ENCODE measurements at regions not wholly inside any gene's neighbourhood (a gene's known extent, or its start where the extent isn't known, plus 50 kb on each side); places are given as distances from the start of the nearest gene placed in this dataset.

DNA sequence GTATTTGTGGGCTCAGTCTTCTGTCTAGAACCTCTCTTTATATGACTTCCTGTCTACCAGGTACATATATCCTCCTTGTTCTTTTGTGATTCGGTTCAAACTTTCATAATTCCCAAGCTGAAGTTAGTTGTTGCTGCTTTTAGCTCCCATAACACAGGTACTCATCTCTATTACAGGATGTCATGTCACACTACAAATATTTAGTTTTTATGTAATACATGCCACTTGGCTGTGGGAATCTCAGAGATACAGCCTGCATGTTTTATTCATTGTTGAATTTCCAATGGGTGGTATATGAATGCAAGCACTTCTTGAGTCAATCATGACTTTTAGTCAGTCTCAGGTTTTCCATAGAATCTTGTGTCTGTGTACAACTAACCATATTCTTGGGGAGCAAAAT, 122.7 kb downstream of the SINHCAF start:
- POLR2A ChIA-PET, result no interaction called here
- CTCF ChIA-PET, result no interaction called here
- TF ChIP-seq FOXM1 (IDR thresholded peaks at IDR 0.05; ENCODE audit: borderline replicate concordance) (no peak), FOXA1 (IDR thresholded peaks at IDR 0.05) (no peak), ZNF384 (IDR thresholded peaks at IDR 0.05) (no peak), BHLHE40 (IDR thresholded peaks at IDR 0.05; ENCODE audit: borderline replicate concordance) (no peak), FOXK2 (IDR thresholded peaks at IDR 0.05) (no peak), ARNT (IDR thresholded peaks at IDR 0.05) (no peak), LEF1 (IDR thresholded peaks at IDR 0.05; ENCODE audit: borderline replicate concordance) (no peak)
- TF ChIP-seq, protein P1, sequence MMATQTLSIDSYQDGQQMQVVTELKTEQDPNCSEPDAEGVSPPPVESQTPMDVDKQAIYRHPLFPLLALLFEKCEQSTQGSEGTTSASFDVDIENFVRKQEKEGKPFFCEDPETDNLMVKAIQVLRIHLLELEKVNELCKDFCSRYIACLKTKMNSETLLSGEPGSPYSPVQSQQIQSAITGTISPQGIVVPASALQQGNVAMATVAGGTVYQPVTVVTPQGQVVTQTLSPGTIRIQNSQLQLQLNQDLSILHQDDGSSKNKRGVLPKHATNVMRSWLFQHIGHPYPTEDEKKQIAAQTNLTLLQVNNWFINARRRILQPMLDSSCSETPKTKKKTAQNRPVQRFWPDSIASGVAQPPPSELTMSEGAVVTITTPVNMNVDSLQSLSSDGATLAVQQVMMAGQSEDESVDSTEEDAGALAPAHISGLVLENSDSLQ (IDR thresholded peaks at IDR 0.05), result no peak
- no peak for DNase-seq (ENCODE audit: extremely low spot score)

DNA sequence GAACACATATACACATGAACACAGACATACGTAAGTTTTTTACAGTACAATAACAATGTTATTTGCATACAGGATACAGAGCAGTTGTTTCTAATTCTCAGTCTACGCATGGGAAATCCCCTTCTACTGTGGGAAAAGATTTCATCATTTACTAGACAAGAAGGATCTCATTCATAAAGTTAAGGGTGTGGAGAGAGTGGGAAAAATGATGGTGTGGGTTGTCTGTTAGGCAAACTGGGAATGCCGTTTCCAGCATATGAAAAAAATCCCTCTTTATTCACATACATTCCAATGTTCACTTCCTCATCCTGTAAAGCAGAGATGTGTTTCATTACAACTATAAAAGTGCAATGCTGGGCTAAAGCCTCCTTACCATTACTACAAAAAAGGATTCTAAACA, 120.9 kb downstream of the SINHCAF start:
- TF ChIP-seq FOXA1 (IDR thresholded peaks at IDR 0.05) (no peak), L3MBTL2 (conservative IDR thresholded peaks at IDR 0.05) (no peak), ZNF384 (IDR thresholded peaks at IDR 0.05) (no peak), LEF1 (IDR thresholded peaks at IDR 0.05; ENCODE audit: borderline replicate concordance) (no peak), ARNT (IDR thresholded peaks at IDR 0.05) (no peak), CTBP1 (IDR thresholded peaks at IDR 0.05; ENCODE audit: borderline replicate concordance) (no peak), FOXM1 (IDR thresholded peaks at IDR 0.05; ENCODE audit: borderline replicate concordance) (no peak), SP1 (IDR thresholded peaks at IDR 0.05) (no peak), BHLHE40 (IDR thresholded peaks at IDR 0.05; ENCODE audit: borderline replicate concordance) (no peak), TARDBP (IDR thresholded peaks at IDR 0.05) (no peak), ELF4 (IDR thresholded peaks at IDR 0.05) (no peak), HDGF (IDR thresholded peaks at IDR 0.05; ENCODE audit: borderline replicate concordance) (no peak), NFRKB (IDR thresholded peaks at IDR 0.05) (no peak), SUZ12 (IDR thresholded peaks at IDR 0.05) (no peak)
- DNase-seq (ENCODE audit: extremely low spot score), result no peak
- CTCF ChIA-PET, result no interaction called here
- POLR2A ChIA-PET, result no interaction called here

DNA sequence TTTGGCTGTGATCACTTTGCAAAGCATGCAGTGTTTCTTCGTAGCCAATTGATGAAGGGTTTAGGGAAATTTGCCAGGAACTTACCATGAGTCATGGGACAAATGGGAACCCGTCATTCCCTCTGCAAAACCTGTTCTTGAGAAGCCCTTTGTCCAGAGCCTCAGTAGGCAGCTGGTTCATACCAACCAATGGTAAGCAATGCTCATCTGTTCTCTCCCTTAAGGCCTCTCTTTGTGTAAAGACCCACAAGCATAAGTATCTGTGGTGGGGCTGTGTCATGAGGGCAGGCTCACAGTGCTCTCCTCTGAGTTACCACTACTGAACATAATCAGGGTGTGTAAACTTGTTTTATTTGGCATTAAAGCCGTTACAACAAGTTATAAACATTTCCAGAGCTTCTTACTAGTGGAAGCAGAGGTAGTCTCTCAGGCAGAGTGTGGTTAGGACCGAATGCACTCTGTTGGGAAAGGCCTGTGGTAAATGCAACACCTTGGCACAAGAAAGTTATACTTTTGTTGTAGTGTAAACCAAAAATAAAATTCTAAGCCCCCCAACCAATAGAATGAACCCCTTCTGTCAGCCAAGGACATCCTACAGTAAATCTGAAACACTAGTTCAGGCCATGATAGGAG, 119.8 kb downstream of the SINHCAF start:
- POLR2A ChIA-PET, result no interaction called here
- CTCF ChIA-PET, result no interaction called here
- DNase-seq (ENCODE audit: extremely low spot score), result no peak
- no peak for TF ChIP-seq FOXA1 (IDR thresholded peaks at IDR 0.05)
- no peak for TF ChIP-seq L3MBTL2 (conservative IDR thresholded peaks at IDR 0.05)
- no peak for TF ChIP-seq FOXK2 (IDR thresholded peaks at IDR 0.05)
- TF ChIP-seq CTBP1 (IDR thresholded peaks at IDR 0.05; ENCODE audit: borderline replicate concordance), result no peak
- TF ChIP-seq SP1 (IDR thresholded peaks at IDR 0.05), result no peak
- TF ChIP-seq NFRKB (IDR thresholded peaks at IDR 0.05), result no peak
- TF ChIP-seq FOXM1 (IDR thresholded peaks at IDR 0.05; ENCODE audit: borderline replicate concordance), result no peak
- no peak for TF ChIP-seq SUZ12 (IDR thresholded peaks at IDR 0.05)
- TF ChIP-seq, protein P1 (IDR thresholded peaks at IDR 0.05), result no peak
- TF ChIP-seq TARDBP (IDR thresholded peaks at IDR 0.05), result no peak
- no peak for TF ChIP-seq ELF4 (IDR thresholded peaks at IDR 0.05)
- no peak for TF ChIP-seq LEF1 (IDR thresholded peaks at IDR 0.05; ENCODE audit: borderline replicate concordance)
- no peak for TF ChIP-seq BHLHE40 (IDR thresholded peaks at IDR 0.05; ENCODE audit: borderline replicate concordance)
- TF ChIP-seq ARNT (IDR thresholded peaks at IDR 0.05), result no peak
- TF ChIP-seq HDGF (IDR thresholded peaks at IDR 0.05; ENCODE audit: borderline replicate concordance), result no peak
- TF ChIP-seq ZNF384 (IDR thresholded peaks at IDR 0.05), result no peak

DNA sequence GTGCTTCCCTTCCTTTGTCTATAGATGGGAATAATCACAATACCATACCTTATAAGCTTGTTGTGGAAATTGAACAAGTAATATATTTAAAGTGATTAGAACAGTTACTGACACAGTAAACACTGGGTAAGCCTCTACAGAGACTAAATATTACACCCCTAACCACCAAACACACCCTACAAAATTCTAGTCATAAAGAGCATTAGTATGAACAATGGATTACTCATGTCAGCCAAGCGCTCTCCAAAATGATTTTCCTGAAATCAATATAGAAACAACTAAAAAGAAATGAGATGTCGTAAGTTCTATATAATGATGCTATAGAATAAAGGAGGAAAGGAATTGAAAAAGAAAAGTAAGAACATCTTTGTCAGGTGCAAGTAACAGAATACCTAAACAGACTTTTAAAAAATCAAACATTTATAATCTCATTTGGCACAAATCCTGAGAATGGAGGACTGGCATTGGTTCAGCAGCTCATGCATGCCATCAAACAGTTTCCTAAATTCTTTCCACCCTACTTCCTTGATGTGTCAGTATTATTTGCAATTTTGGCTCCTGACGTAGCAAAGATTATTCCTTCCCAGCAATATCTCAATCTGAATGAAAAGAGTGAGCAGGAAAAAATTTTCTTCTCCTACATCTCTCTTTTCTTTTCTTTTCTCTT, 118.0 kb downstream of the SINHCAF start:
- no peak for DNase-seq (ENCODE audit: extremely low spot score)
- ChIA-PET CTCF (no interaction called here), POLR2A (no interaction called here)
- TF ChIP-seq, protein P1 (IDR thresholded peaks at IDR 0.05), result no peak
- TF ChIP-seq HDGF (IDR thresholded peaks at IDR 0.05; ENCODE audit: borderline replicate concordance), result no peak
- no peak for TF ChIP-seq ZNF384 (IDR thresholded peaks at IDR 0.05)
- TF ChIP-seq LEF1 (IDR thresholded peaks at IDR 0.05; ENCODE audit: borderline replicate concordance), result no peak
- no peak for TF ChIP-seq ARNT (IDR thresholded peaks at IDR 0.05)
- no peak for TF ChIP-seq FOXM1 (IDR thresholded peaks at IDR 0.05; ENCODE audit: borderline replicate concordance)
- TF ChIP-seq CTBP1 (IDR thresholded peaks at IDR 0.05; ENCODE audit: borderline replicate concordance), result no peak
- TF ChIP-seq SUZ12 (IDR thresholded peaks at IDR 0.05), result no peak

DNA sequence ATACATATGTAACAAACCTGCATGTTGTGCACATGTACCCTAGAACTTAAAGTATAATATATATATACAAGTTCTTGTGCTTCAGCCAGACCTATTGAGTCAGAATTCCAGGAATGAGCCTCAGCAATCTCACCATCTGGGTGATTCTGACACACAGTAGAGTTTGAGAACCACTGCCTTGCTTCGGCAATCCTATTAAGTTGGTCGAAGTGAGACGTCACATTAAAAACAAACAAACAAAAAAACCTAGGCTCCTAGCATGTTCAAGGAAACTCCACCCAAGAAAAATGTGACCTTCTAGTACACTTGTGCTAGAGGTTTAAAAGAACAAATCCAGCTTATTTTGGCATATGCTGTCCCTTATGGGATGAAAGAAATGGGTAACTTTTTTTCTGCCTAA, 115.8 kb downstream of the SINHCAF start:
- ChIA-PET POLR2A (no interaction called here), CTCF (no interaction called here)
- TF ChIP-seq LEF1 (IDR thresholded peaks at IDR 0.05; ENCODE audit: borderline replicate concordance), result no peak
- no peak for TF ChIP-seq TARDBP (IDR thresholded peaks at IDR 0.05)
- no peak for TF ChIP-seq BHLHE40 (IDR thresholded peaks at IDR 0.05; ENCODE audit: borderline replicate concordance)
- TF ChIP-seq, protein P1 (IDR thresholded peaks at IDR 0.05), result no peak
- TF ChIP-seq ARNT (IDR thresholded peaks at IDR 0.05), result no peak
- TF ChIP-seq FOXA1 (IDR thresholded peaks at IDR 0.05), result no peak
- no peak for TF ChIP-seq ZNF384 (IDR thresholded peaks at IDR 0.05)
- TF ChIP-seq NFRKB (IDR thresholded peaks at IDR 0.05), result no peak
- TF ChIP-seq L3MBTL2 (conservative IDR thresholded peaks at IDR 0.05), result no peak
- TF ChIP-seq CTBP1 (IDR thresholded peaks at IDR 0.05; ENCODE audit: borderline replicate concordance), result no peak
- TF ChIP-seq FOXK2 (IDR thresholded peaks at IDR 0.05), result no peak
- no peak for TF ChIP-seq HDGF (IDR thresholded peaks at IDR 0.05; ENCODE audit: borderline replicate concordance)
- no peak for TF ChIP-seq SP1 (IDR thresholded peaks at IDR 0.05)
- no peak for TF ChIP-seq FOXM1 (IDR thresholded peaks at IDR 0.05; ENCODE audit: borderline replicate concordance)
- DNase-seq (ENCODE audit: extremely low spot score), result no peak

All from HEK293T (cell line).